Hematopoietic multipotent progenitor cell treated with erythropoietin and hydrocortisone succinate and interleukin-3 and kit ligand, for 17 days (in vitro differentiated cells): ENCODE measurements at regions not wholly inside any gene's neighbourhood (a gene's known extent, or its start where the extent isn't known, plus 50 kb on each side); places are given as distances from the start of the nearest gene placed in this dataset.
"Not testable (repeated sequence)": the region's sequence is repeated elsewhere in the genome, so short reads cannot be mapped to it uniquely, and the experiment has no call there.

Experiments
- DNase-seq: peaks from one replicate; pipeline ENCODE4 v3.0.0-alpha.2; 2015; ENCODE audit warnings: low spot score

GRCh38 chr11:93902921-93903320 lies 52.5 kb upstream of the VSTM5 start:
- DNase-seq: no peak

GRCh38 chr11:93903989-93904388 lies 53.6 kb upstream of the VSTM5 start:
- no peak for DNase-seq

- no peak for DNase-seq
These were observed 54.3 kb upstream of the VSTM5 start for GRCh38 chr11:93904716-93905115.

GRCh38 chr11:93905384-93905783 lies 55.0 kb upstream of the VSTM5 start:
- no peak for DNase-seq

GRCh38 chr11:93906486-93906885 lies 56.1 kb upstream of the VSTM5 start:
- no peak for DNase-seq

GRCh38 chr11:93907901-93908300 lies 57.5 kb upstream of the VSTM5 start:
- DNase-seq: no peak

GRCh38 chr11:93908689-93909088 lies 58.3 kb upstream of the VSTM5 start:
- DNase-seq: no peak

GRCh38 chr11:93917673-93918072 lies 67.3 kb upstream of the VSTM5 start:
- no peak for DNase-seq

- peak; percentile 31 for DNase-seq
These were observed 71.5 kb upstream of the VSTM5 start for GRCh38 chr11:93921695-93922468.

- DNase-seq: no peak
These were observed 72.4 kb upstream of the VSTM5 start for GRCh38 chr11:93922830-93923229.

- DNase-seq: not testable (repeated sequence)
These were observed 75.7 kb upstream of the VSTM5 start for GRCh38 chr11:93926099-93926498.

- DNase-seq: no peak
These were observed 79.0 kb upstream of the VSTM5 start for GRCh38 chr11:93929407-93929806.

- DNase-seq: no peak
These were observed 82.8 kb upstream of the VSTM5 start for GRCh38 chr11:93933230-93933629.

- DNase-seq: no peak
These were observed 85.3 kb upstream of the HEPHL1 start for GRCh38 chr11:93935826-93936225.

- DNase-seq: no peak
These were observed 84.7 kb upstream of the HEPHL1 start for GRCh38 chr11:93936460-93936859.

GRCh38 chr11:93939084-93939760 lies 81.9 kb upstream of the HEPHL1 start:
- DNase-seq: no peak

- no peak for DNase-seq
These were observed 80.8 kb upstream of the HEPHL1 start for GRCh38 chr11:93940395-93940794.

- no peak for DNase-seq
These were observed 79.0 kb upstream of the HEPHL1 start for GRCh38 chr11:93942176-93942575.

GRCh38 chr11:93945596-93945995 lies 75.6 kb upstream of the HEPHL1 start:
- no peak for DNase-seq

GRCh38 chr11:93952082-93952780 lies 68.9 kb upstream of the HEPHL1 start:
- no peak for DNase-seq

- no peak for DNase-seq
These were observed 63.7 kb upstream of the HEPHL1 start for GRCh38 chr11:93957397-93957952.

GRCh38 chr11:93958991-93959390 lies 62.2 kb upstream of the HEPHL1 start:
- no peak for DNase-seq

GRCh38 chr11:93959663-93960062 lies 61.5 kb upstream of the HEPHL1 start:
- no peak for DNase-seq
